H1 (cell line): ENCODE measurements at regions not wholly inside any gene's neighbourhood (a gene's known extent, or its start where the extent isn't known, plus 50 kb on each side); places are given as distances from the start of the nearest gene placed in this dataset.

Source experiments
- EGR1 ChIP-seq: IDR thresholded peaks from 2 replicates; pipeline ENCODE4 v1.6.1; 2011; ENCODE audit warnings: low read depth, low read length, borderline replicate concordance
- TF ChIP-seq, protein P1 (sequence below): IDR thresholded peaks from 2 replicates; pipeline ENCODE4 v1.6.1; 2012; ENCODE audit warnings: inconsistent platforms

DNA sequence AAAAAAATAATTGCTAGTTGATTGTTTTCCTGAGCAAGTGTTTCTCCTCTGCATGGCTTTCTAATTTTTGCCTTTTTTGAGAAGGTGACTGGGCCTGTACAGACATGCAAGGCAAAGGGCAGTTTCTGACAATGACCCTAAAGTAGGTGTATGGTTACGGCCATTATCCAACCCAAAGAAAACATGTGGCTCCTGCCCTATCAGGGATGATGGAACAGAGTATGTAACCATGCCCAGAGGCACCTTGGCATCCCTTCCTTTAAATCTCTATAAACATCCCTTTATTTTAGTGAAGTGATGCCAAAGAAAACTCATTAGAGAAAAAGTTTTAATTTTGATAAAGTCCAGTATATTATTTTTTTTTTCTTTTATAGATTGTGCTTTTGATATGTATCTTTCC is 217.5 kb downstream of the LPIN1 start (continued):
- TF ChIP-seq, protein P1, sequence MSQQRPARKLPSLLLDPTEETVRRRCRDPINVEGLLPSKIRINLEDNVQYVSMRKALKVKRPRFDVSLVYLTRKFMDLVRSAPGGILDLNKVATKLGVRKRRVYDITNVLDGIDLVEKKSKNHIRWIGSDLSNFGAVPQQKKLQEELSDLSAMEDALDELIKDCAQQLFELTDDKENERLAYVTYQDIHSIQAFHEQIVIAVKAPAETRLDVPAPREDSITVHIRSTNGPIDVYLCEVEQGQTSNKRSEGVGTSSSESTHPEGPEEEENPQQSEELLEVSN, result no peak
- no peak for TF ChIP-seq EGR1
